PFSK-1 (cell line): ENCODE measurements at regions not wholly inside any gene's neighbourhood (a gene's known extent, or its start where the extent isn't known, plus 50 kb on each side); places are given as distances from the start of the nearest gene placed in this dataset.

Source experiments
- FOXP2 ChIP-seq: optimal IDR thresholded peaks from 2 replicates; pipeline ENCODE3; 2011; ENCODE audit warnings: borderline replicate concordance, control low read depth, inconsistent platforms; ENCODE audit not compliant: insufficient read depth; ENCODE audit errors: extremely low read length, extremely low read depth
- POLR2AphosphoS5 ChIP-seq: IDR thresholded peaks from 2 replicates; pipeline ENCODE4 v1.6.1; 2012; ENCODE audit warnings: low read depth, mild to moderate bottlenecking, control low read depth, low read length, moderate library complexity
- REST ChIP-seq, 2 experiments: IDR thresholded peaks; 2 replicates each; pipeline versions ENCODE4 v1.6.1 to v1.8.0; 2011 to 2012; ENCODE audit warnings: low read depth in 2 of 2, low read length in 2 of 2, control low read depth in 1 of 2, inconsistent platforms in 1 of 2, mild to moderate bottlenecking in 1 of 2, moderate library complexity in 1 of 2; ENCODE audit not compliant: insufficient read depth in 1 of 2
- SIN3A ChIP-seq: IDR thresholded peaks from 2 replicates; pipeline ENCODE4 v1.6.1; 2012; ENCODE audit warnings: mild to moderate bottlenecking, low read length, moderate library complexity, borderline replicate concordance; ENCODE audit not compliant: insufficient read depth
- TAF1 ChIP-seq: IDR thresholded peaks from 2 replicates; pipeline ENCODE4 v1.6.1; 2012; ENCODE audit warnings: low read length, control low read depth, borderline replicate concordance; ENCODE audit not compliant: insufficient read depth

GRCh38 chr4:57865264-57865663 lies 755.1 kb upstream of the IGFBP7 start:
- TF ChIP-seq TAF1 = no peak
- TF ChIP-seq POLR2AphosphoS5 = no peak
- TF ChIP-seq REST (IDR thresholded peaks at IDR 0.05; ENCODE audit: insufficient read depth in 1 of 2, low read depth in 2 of 2, low read length in 2 of 2) = no peak
- TF ChIP-seq FOXP2 = no peak
- TF ChIP-seq SIN3A = no peak

GRCh38 chr4:57854748-57855147 lies 744.6 kb upstream of the IGFBP7 start:
- TF ChIP-seq REST (IDR thresholded peaks at IDR 0.05; ENCODE audit: insufficient read depth in 1 of 2, low read depth in 2 of 2, low read length in 2 of 2) = no peak
- no peak for TF ChIP-seq FOXP2
- TF ChIP-seq SIN3A = no peak
- no peak for TF ChIP-seq POLR2AphosphoS5

- no peak for TF ChIP-seq SIN3A
- no peak for TF ChIP-seq TAF1
- no peak for TF ChIP-seq REST (IDR thresholded peaks at IDR 0.05; ENCODE audit: insufficient read depth in 1 of 2, low read depth in 2 of 2, low read length in 2 of 2)
- TF ChIP-seq FOXP2 = no peak
- no peak for TF ChIP-seq POLR2AphosphoS5
These were observed 740.0 kb upstream of the IGFBP7 start for GRCh38 chr4:57850141-57850540.

DNA sequence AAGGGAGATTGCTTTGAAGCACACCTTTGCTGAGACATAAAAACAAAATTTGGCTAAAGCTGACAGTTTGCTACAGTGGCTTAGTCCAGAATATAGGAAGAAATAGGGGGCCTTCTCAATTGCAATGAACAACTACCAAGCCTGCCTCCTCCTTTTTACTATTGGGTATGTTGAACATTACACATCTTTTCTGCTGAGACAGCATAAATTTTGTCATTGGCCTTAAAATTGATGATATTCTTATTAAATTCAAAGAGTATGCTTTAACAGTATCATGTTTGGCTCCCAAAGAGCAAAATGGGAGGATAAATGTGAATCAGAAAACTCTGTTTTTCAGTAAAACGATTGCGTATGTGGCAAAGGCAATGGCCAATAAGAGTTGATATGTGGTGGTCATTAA lies 721.9 kb upstream of the IGFBP7 start:
- TF ChIP-seq FOXP2 = no peak
- TF ChIP-seq POLR2AphosphoS5 = no peak
- TF ChIP-seq SIN3A = no peak
- no peak for TF ChIP-seq REST (IDR thresholded peaks at IDR 0.05; ENCODE audit: insufficient read depth in 1 of 2, low read depth in 2 of 2, low read length in 2 of 2)
- TF ChIP-seq TAF1 = no peak

- no peak for TF ChIP-seq REST (IDR thresholded peaks at IDR 0.05; ENCODE audit: insufficient read depth in 1 of 2, low read depth in 2 of 2, low read length in 2 of 2)
- no peak for TF ChIP-seq POLR2AphosphoS5
- no peak for TF ChIP-seq FOXP2
- no peak for TF ChIP-seq SIN3A
- TF ChIP-seq TAF1 = no peak
These were observed 679.5 kb upstream of the IGFBP7 start for GRCh38 chr4:57789666-57790065.
